SKM-1 treated with dmso at 0.1 percent for 144 hours (cell line): ENCODE measurements at regions not wholly inside any gene's neighbourhood (a gene's known extent, or its start where the extent isn't known, plus 50 kb on each side); places are given as distances from the start of the nearest gene placed in this dataset.
"Not testable (repeated sequence)": the region's sequence is repeated elsewhere in the genome, so short reads cannot be mapped to it uniquely, and the experiment has no call there.

ENCODE experiments used
- DNase-seq: peaks from one replicate; lab custom pipeline; 2025; ENCODE audit not compliant: unreplicated experiment; lab: John Stamatoyannopoulos, UW

DNA sequence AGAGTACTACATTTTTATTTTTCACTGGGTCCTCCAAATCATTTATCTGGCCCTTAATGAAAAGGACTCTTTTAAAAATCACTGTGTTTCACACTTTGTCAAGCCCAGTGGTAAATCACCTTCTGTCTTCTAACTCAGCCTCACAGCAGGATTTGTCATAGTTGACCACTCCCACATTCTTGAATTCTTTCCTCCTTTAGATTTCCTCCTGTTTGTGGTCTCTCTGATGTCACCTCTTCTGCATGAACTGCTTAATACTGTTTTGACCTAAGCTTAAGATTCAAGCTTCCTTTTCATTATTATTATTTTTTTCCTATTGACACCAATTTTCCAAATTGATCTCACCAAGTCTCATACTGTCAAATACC lies 899.8 kb upstream of the MIR17HG start:
- DNase-seq = no peak

DNA sequence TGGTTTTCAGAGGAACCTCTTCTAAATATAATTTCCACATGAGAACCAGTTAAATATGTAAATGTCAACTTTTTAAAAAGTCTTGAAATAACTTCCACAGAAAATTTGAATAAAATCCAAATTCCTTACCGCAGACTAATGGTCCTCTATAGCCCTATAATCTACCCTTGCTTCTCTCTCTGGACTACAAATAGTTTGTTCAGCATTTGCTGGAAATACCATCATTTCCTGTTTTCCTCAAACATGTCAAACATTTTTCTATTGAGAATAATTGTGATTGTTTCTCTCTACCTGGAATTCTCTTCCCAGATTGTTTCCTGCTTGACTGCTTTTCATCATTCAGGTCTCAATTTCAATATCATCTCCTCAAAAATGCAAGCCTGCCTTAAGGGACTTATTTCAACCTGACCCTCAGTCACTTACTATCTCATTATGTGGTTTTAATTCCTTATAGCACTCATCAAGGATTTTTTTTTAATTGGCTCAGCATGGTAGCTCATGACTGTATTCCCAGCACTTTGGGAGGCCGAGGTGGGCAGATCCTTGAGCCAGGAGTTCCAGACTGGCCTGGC lies 898.9 kb upstream of the MIR17HG start:
- no peak for DNase-seq

GRCh38 chr13:90453342-90453741 lies 894.1 kb upstream of the MIR17HG start:
- no peak for DNase-seq

- DNase-seq = no peak
Observed at GRCh38 chr13:90454002-90454636, 893.4 kb upstream of the MIR17HG start.

DNA sequence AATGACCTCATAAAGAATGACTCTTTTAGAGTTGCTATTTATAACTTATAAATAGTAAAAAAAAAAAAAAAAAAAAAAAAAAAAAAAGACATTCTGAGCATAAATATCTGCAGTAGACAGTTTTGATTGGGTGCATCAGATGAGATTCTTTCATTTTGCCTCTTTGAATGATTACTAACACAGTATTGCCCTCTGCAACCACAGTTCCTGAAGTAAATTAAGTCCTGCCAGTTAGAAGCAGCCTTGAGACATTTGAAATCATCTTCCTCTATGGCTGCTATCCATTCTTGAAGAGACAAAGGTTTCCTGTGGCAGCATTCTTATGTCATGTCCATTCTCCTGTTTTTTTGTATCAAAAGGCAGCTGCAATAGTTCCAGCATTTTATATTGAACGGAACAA lies 892.4 kb upstream of the MIR17HG start:
- no peak for DNase-seq

GRCh38 chr13:90455823-90456222 lies 891.7 kb upstream of the MIR17HG start:
- DNase-seq = no peak

- DNase-seq = no peak
Observed at GRCh38 chr13:90461398-90461797, 886.1 kb upstream of the MIR17HG start.

DNA sequence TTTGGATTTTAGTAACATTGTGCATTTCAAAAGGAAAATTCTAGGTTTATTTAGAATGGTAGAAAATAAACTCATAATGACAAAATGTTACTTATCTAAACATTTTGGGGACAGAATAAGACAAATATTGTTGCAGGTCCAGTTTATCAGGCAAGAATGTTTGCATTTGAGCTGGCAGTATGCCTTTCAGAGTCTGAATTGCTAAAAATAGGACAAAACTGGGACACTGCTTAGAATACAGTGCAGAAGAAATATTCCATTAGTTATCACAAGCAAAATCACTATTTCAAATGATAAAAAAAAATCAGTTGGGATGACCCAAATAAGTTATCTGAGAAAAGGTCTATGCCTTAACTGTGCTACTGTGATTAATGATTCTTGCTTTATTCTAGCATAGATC lies 870.3 kb upstream of the MIR17HG start:
- DNase-seq = no peak

DNA sequence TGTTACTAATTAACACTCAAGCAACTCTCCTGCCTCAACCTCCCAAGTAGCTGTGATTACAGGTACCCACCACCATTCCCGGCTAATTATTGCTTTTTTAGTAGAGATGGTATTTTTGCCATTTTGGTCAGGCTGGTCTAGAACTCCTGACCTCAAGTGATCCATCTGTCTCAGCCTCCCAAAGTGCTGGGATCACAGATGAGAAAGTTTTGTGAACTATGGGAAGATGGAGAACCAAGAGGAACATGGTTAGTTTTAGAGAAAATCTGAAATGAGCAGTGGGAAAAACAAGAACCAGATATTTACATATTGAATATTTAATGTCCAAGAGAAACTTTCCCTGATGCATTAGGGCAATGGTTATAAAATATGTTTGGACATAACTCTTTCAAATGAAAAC lies 863.6 kb upstream of the MIR17HG start:
- DNase-seq = no peak

DNA sequence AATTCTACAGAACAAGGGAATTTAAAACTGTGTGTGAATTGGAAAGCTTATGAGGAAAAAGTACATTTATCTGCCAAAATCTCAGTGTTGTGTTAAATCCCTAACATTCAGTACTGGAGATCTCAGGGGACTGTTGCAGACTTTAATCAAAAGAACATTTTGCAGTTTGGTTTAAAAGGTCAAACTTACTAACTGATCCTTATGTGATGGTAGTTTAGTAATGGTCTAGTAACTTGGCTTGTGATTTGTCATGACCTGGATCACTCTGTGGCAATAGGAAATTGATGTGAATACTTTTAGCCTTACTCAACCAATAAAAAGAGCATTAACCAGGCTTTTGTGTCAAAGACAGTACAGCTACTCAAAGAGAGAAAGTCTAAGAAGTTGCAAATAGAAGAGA lies 862.1 kb upstream of the MIR17HG start:
- no peak for DNase-seq

- no peak for DNase-seq
Observed at GRCh38 chr13:90492872-90493271, 854.6 kb upstream of the MIR17HG start.

GRCh38 chr13:90493667-90494066 lies 853.8 kb upstream of the MIR17HG start:
- no peak for DNase-seq

GRCh38 chr13:90494849-90495248 lies 852.6 kb upstream of the MIR17HG start:
- not testable (repeated sequence) for DNase-seq

DNA sequence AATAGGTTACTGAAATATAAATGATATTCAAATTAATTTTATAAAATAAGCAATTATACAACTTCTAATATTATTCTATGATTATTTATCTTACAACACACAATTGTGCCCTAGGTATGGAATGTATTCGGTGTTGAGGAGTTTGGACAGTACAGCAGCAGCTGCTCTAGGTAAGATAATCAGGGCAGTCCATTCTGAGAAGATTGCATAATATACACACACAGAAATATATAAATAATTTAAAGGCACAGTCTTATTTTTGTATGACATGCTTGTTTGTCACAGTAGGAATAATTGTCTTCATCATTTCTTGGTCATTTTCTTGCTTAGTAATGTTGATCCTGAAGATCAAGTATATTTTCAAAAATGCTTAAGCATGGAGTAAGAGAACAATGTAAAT lies 849.4 kb upstream of the MIR17HG start:
- no peak for DNase-seq

- DNase-seq = no peak
Observed at GRCh38 chr13:90498816-90499215, 848.7 kb upstream of the MIR17HG start.

DNA sequence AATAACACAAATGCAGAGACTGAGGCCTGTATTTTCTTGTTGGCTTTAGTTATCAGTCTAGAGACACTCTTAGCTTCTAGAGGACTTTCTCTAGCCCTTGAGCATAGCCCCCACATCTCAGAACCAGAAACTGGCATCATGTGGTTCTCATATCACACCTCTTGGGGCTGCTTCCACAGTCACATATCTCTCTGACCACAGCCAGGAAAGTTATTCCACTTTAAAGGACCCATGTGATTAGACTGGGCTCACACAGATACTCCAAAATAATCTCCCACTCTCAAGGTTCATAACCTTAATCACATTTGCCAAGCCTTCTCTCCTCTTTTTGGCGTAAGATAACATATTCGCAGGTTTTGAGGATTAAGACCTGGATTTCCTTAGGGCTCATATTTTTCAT lies 846.9 kb upstream of the MIR17HG start:
- DNase-seq = no peak

DNA sequence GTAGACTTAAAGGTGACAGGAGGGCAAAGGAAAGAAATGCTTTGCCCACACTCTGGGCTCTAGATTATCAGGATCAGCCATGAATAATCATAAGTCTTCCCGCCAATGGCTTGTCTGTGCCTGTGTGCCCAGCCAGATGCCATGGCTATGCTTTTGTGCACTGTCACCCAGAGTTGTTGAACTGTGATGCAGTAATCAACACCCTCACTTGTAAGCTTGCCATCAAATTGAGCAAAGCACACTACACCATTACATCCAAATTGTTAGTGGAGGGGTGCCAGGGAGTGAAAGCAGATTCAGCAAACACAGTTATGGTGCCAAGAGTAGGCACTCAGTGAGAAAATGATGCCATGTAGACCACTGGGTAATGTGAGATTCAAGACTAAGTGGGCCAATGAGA lies 845.3 kb upstream of the MIR17HG start:
- no peak for DNase-seq

DNA sequence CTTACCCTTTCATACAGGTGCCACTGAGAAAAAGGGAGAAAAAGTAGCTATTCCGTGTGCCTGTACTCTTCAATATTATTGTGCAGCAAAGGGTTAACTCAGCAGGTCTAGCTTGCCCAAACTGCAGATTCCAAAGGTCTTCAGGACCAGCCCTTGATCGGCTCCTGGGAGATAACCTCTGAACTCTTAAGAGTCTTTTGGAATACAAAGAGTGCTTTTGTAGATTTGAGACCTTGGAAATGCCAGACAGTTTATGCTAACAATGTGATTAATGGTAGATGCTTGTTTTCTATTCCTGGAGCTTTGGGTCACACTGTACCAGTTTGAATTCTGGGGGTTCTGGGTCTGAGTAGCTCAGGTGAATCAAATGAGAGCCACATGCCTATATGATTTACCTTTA lies 844.7 kb upstream of the MIR17HG start:
- DNase-seq = no peak

- DNase-seq = no peak
Observed at GRCh38 chr13:90510319-90510718, 837.2 kb upstream of the MIR17HG start.

- DNase-seq = no peak
Observed at GRCh38 chr13:90511903-90512302, 835.6 kb upstream of the MIR17HG start.

DNA sequence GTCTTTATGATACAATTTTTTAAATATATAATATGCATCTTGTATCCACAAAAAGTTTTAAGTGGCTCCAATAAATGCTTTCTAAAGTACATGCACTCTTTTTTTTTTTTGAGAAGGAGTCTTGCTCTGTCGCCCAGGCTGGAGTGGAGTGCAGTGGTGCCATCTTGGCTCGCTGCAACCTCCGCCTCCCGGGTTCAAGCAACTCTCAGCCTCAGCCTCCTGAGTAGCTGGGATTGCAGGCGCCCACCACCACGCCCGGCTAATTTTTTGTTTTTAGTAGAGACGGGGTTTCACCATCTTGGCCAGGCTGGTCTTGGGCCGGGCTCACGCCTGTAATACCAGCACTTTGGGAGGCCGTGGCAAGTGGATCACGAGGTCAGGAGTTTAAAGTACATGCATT lies 832.8 kb upstream of the MIR17HG start:
- not testable (repeated sequence) for DNase-seq

DNA sequence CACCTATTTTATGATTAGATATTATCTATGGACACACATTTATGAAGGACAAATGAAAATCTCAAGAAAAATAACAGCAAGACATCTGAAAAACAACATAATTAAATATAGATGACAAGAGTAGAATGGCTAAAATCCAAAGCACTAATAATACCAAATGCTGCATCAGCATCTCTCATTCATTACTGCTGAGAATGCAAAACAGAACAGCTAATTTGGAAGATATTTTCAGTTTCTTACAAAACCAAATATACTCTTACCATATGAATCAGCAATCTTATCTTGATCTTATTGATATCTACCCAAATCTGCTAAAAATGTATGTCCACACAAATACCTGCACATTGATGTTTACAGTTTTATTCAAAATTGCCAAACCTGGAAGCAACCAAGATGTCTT lies 829.1 kb upstream of the MIR17HG start:
- no peak for DNase-seq

DNA sequence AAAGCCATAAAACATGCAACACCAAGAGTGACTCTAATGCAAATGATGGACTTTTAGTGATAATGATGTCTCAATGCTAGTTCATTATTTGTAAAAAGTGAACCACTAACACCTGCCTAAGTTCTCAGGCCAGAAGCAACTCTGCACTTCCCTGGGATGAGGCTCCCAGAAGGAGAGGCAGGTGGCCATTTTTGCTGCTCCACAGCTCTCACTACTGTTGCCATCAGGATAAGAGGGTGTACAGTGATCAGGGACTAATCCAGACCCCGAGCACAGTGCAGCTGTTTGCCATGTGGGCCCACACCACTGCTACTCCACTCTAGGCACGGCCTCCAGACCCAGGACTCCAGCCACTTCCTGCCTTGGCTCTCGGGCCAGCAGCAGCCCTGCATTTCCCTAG lies 828.3 kb upstream of the MIR17HG start:
- DNase-seq = no peak
